GM12878 (cell line): ENCODE measurements at regions not wholly inside any gene's neighbourhood (a gene's known extent, or its start where the extent isn't known, plus 50 kb on each side); places are given as distances from the start of the nearest gene placed in this dataset.

Experiments
- ATAC-seq: fragments of 200-7000 bp; cut with Tn5 transposase; 3 replicates; pipeline ENCODE4 v1.9.1; 2020; ENCODE audit warnings: mild to moderate bottlenecking, moderate library complexity
- BruUV-seq: library from RNA; stranded (reverse); fragments of 400-500 nt; replicated peaks from 2 replicates; lab custom pipeline; 2021; lab: Mats Ljungman, UMichigan
- CTCF ChIA-PET: fragments of 300-600 bp; sonication (Branson Sonifier 250); formaldehyde crosslinking; extraction: SDS; loops from one replicate; lab custom pipeline; 2021; ENCODE audit warnings: inconsistent platforms; lab: Yijun Ruan, JAX
- POLR2A ChIA-PET: fragments of 350-600 bp; formaldehyde crosslinking; extraction: SDS; loops from one replicate; lab custom pipeline; 2021; ENCODE audit warnings: inconsistent platforms; lab: Charles Lee
- RAD21 ChIA-PET: fragments of 300-600 bp; sonication (Branson Sonifier 250); formaldehyde crosslinking; loops from one replicate; lab custom pipeline; 2023; ENCODE audit warnings: antibody characterized with exemption; ENCODE audit not compliant: unreplicated experiment; lab: Charles Lee
- SMC1A ChIA-PET: fragments of 300-600 bp; sonication (Branson Sonifier 250); formaldehyde crosslinking; loops from one replicate; lab custom pipeline; 2023; ENCODE audit not compliant: unreplicated experiment, uncharacterized antibody; lab: Charles Lee
- DNase-seq: peaks from one replicate; pipeline ENCODE4 v3.0.0-alpha.2; 2011; ENCODE audit warnings: low read depth, low spot score
- FAIRE-seq: peaks from 3 replicates; lab custom pipeline; 2011; peaks lifted over from hg19 to GRCh38; lab: Jason Lieb, UNC
- H2AFZ ChIP-seq: 2 replicates; pipeline ENCODE4 v1.6.0; 2011; ENCODE audit warnings: low read depth, low read length, control low read depth; ENCODE audit not compliant: control insufficient read depth
- H3K27ac ChIP-seq: 2 replicates; pipeline ENCODE4 v1.5.1; 2011; ENCODE audit warnings: control low read depth; ENCODE audit not compliant: control insufficient read depth, insufficient read depth
- H3K27me3 ChIP-seq, 2 experiments: replicated peaks in 1 of 2; 2 replicates each; pipeline versions ENCODE4 v1.6.0 to v1.6.1; 2011; ENCODE audit warnings: low read length in 1 of 2; ENCODE audit not compliant: control insufficient read depth in 2 of 2, insufficient read depth in 2 of 2
- H3K36me3 ChIP-seq, 2 experiments: 2 replicates each; pipeline ENCODE4 v1.5.1; 2011; ENCODE audit warnings: low read length in 1 of 2; ENCODE audit not compliant: control insufficient read depth in 2 of 2, insufficient read depth in 2 of 2
- H3K4me1 ChIP-seq: 2 replicates; pipeline ENCODE4 v1.6.1; 2011; ENCODE audit warnings: mild to moderate bottlenecking, low read length, moderate library complexity, mixed read lengths; ENCODE audit not compliant: control insufficient read depth, insufficient read depth
- H3K4me2 ChIP-seq: 2 replicates; pipeline ENCODE4 v1.6.0; 2011; ENCODE audit warnings: control low read depth; ENCODE audit not compliant: control insufficient read depth, insufficient read depth
- H3K4me3 ChIP-seq: fragments of 200-600 bp; sonication (generic); 2 replicates; pipeline ENCODE4 v1.5.1; 2016
- H3K79me2 ChIP-seq: 2 replicates; pipeline ENCODE4 v1.6.0; 2011; ENCODE audit warnings: low read length; ENCODE audit not compliant: control insufficient read depth, insufficient read depth
- H3K9ac ChIP-seq: 2 replicates; pipeline ENCODE4 v1.8.0; 2011; ENCODE audit warnings: low read length, control low read depth, mixed read lengths; ENCODE audit not compliant: control insufficient read depth, insufficient read depth
- H3K9me3 ChIP-seq: replicated peaks from 3 replicates; pipeline ENCODE4 v1.5.1; 2011; ENCODE audit warnings: mild to moderate bottlenecking, low read length; ENCODE audit not compliant: control insufficient read depth, insufficient read depth
- H4K20me1 ChIP-seq: 2 replicates; pipeline ENCODE4 v1.6.0; 2011; ENCODE audit not compliant: control insufficient read depth, insufficient read depth
- ATF7 ChIP-seq: fragments of 450-650 bp; IDR thresholded peaks from 2 replicates; pipeline ENCODE4 v1.6.1; 2016; ENCODE audit warnings: low read depth, mild to moderate bottlenecking
- CREM ChIP-seq: IDR thresholded peaks from 2 replicates; pipeline ENCODE4 v1.6.1; 2014; ENCODE audit warnings: antibody characterized with exemption, low read depth
- KLF5 ChIP-seq: fragments of 450-650 bp; IDR thresholded peaks from 2 replicates; pipeline ENCODE4 v1.6.1; 2014; ENCODE audit warnings: mild to moderate bottlenecking; ENCODE audit not compliant: partially characterized antibody
- SP1 ChIP-seq: IDR thresholded peaks from one replicate; pipeline ENCODE4 v1.6.1; 2011; ENCODE audit warnings: low read depth, low read length
- WGBS: methylation state at CpG from one replicate; pipeline ENCODE4 v1.1.6; 2016; ENCODE audit warnings: low lambda C conversion rate; ENCODE audit not compliant: insufficient replicate concordance, insufficient coverage; ENCODE audit errors: missing lambda C conversion rate; 5-methylcytosine and 5-hydroxymethylcytosine counted together
- in situ Hi-C: fragments of 300-500 bp; cut with MboI; formaldehyde crosslinking; loops from 9 replicates; pipeline ENCODE4 v1.14.3; 2018; ENCODE audit warnings: mixed read lengths
- intact Hi-C: fragments of 100-400 bp; cut with micrococcal nuclease; formaldehyde crosslinking; loops from one replicate; pipeline ENCODE4 v1.14.2; 2022; ENCODE audit not compliant: unreplicated experiment
- TF ChIP-seq, protein P1 (sequence below): IDR thresholded peaks from 2 replicates; pipeline ENCODE4 v1.6.1; 2012; ENCODE audit warnings: low read depth, low read length, improper control_type of control experiment
- TF ChIP-seq, protein P2 (sequence below): fragments of 450-650 bp; formaldehyde crosslinking; IDR thresholded peaks from 2 replicates; pipeline ENCODE4 v1.5.0; 2022; ENCODE audit warnings: mild to moderate bottlenecking, missing genetic modification characterization
- TF ChIP-seq, protein P3 (sequence below): fragments of 450-650 bp; conservative IDR thresholded peaks from 2 replicates; pipeline ENCODE4 v1.6.1; 2017; ENCODE audit warnings: mild to moderate bottlenecking, moderate library complexity
- TF ChIP-seq, protein P4 (sequence below): IDR thresholded peaks from 2 replicates; pipeline ENCODE4 v1.6.1; 2012; ENCODE audit warnings: low read length, inconsistent platforms

DNA sequence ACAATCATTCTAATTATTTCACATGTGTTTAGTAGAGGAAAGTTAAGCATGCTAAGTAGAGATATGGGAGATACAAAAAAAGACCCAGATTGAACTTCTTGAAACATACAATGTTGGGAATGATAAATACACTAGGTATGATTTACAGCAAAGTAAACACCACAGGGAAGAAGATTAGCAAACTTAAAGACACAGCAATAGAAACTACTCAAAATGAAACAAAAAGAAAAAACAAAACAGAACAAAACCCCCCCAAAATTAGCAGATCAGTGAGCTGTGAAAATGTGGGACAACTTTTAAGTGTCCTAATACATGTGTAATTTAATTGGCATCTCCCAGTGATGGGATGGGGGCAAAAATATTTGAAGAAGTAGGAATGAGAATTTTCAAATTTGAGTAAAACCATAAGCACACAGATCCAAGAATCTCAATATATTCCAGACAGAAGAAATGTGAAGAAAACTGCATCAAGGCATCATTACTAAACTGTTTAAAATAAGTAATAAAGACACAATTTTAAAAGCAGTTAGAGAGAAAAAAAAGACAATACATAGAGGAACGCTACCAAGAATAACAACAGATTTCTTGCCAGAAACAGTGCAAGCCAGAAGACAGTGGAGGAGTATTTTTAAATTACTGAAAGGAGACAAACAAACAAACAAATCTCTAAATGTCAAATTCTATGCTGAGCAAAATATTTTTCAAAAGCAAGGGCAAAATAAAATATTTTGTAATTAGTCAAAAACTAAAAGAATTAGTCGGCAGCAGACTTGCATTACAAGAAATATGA lies 473.7 kb downstream of the QKI start:
- DNase-seq (no peak), FAIRE-seq (no peak), ATAC-seq (no peak)
- Histone ChIP-seq H3K4me1 (no peaks in the 10 kb centered on the region), H3K27me3 (no peaks in the 10 kb centered on the region), H2AFZ (no peak overlapping the region), H3K4me3 (no peak overlapping the region), H3K36me3 (no peaks in the 10 kb centered on the region), H3K9me3 (no peaks in the 10 kb centered on the region; the same call in 2 of the 3 replicates), H3K4me2 (no peak overlapping the region), H3K9ac (no peak overlapping the region), H4K20me1 (no peaks in the 10 kb centered on the region), H3K27ac (no peak overlapping the region), H3K79me2 (no peaks in the 10 kb centered on the region)
- RAD21 ChIA-PET, result no interaction called here
- intact Hi-C loops (no loop called here), in situ Hi-C loops (no loop called here)
- SMC1A ChIA-PET, result no interaction called here
- no TSS peak for BruUV-seq
- POLR2A ChIA-PET, result no interaction called here
- 98% methylated on average over 2 of the region's 2 CpGs for WGBS
- CTCF ChIA-PET, result interaction anchor here (1.2 kb wide), 1 partner anchor 12 kb away, joined by 3 read pairs; no protein-coding TSS in a partner anchor
- TF ChIP-seq KLF5 (no peak), CREM (no peak), ATF7 (no peak), SP1 (no peak)
- TF ChIP-seq, protein P1, sequence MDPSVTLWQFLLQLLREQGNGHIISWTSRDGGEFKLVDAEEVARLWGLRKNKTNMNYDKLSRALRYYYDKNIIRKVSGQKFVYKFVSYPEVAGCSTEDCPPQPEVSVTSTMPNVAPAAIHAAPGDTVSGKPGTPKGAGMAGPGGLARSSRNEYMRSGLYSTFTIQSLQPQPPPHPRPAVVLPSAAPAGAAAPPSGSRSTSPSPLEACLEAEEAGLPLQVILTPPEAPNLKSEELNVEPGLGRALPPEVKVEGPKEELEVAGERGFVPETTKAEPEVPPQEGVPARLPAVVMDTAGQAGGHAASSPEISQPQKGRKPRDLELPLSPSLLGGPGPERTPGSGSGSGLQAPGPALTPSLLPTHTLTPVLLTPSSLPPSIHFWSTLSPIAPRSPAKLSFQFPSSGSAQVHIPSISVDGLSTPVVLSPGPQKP, result no peak
- TF ChIP-seq, protein P2, sequence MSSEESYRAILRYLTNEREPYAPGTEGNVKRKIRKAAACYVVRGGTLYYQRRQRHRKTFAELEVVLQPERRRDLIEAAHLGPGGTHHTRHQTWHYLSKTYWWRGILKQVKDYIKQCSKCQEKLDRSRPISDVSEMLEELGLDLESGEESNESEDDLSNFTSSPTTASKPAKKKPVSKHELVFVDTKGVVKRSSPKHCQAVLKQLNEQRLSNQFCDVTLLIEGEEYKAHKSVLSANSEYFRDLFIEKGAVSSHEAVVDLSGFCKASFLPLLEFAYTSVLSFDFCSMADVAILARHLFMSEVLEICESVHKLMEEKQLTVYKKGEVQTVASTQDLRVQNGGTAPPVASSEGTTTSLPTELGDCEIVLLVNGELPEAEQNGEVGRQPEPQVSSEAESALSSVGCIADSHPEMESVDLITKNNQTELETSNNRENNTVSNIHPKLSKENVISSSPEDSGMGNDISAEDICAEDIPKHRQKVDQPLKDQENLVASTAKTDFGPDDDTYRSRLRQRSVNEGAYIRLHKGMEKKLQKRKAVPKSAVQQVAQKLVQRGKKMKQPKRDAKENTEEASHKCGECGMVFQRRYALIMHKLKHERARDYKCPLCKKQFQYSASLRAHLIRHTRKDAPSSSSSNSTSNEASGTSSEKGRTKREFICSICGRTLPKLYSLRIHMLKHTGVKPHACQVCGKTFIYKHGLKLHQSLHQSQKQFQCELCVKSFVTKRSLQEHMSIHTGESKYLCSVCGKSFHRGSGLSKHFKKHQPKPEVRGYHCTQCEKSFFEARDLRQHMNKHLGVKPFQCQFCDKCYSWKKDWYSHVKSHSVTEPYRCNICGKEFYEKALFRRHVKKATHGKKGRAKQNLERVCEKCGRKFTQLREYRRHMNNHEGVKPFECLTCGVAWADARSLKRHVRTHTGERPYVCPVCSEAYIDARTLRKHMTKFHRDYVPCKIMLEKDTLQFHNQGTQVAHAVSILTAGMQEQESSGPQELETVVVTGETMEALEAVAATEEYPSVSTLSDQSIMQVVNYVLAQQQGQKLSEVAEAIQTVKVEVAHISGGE (CRISPR knock-in tag), result no peak
- TF ChIP-seq, protein P3, sequence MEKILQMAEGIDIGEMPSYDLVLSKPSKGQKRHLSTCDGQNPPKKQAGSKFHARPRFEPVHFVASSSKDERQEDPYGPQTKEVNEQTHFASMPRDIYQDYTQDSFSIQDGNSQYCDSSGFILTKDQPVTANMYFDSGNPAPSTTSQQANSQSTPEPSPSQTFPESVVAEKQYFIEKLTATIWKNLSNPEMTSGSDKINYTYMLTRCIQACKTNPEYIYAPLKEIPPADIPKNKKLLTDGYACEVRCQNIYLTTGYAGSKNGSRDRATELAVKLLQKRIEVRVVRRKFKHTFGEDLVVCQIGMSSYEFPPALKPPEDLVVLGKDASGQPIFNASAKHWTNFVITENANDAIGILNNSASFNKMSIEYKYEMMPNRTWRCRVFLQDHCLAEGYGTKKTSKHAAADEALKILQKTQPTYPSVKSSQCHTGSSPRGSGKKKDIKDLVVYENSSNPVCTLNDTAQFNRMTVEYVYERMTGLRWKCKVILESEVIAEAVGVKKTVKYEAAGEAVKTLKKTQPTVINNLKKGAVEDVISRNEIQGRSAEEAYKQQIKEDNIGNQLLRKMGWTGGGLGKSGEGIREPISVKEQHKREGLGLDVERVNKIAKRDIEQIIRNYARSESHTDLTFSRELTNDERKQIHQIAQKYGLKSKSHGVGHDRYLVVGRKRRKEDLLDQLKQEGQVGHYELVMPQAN, result no peak
- TF ChIP-seq, protein P4, sequence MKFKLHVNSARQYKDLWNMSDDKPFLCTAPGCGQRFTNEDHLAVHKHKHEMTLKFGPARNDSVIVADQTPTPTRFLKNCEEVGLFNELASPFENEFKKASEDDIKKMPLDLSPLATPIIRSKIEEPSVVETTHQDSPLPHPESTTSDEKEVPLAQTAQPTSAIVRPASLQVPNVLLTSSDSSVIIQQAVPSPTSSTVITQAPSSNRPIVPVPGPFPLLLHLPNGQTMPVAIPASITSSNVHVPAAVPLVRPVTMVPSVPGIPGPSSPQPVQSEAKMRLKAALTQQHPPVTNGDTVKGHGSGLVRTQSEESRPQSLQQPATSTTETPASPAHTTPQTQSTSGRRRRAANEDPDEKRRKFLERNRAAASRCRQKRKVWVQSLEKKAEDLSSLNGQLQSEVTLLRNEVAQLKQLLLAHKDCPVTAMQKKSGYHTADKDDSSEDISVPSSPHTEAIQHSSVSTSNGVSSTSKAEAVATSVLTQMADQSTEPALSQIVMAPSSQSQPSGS, result no peak
